ENCODE measurements at regions not wholly inside any gene's neighbourhood (a gene's known extent, or its start where the extent isn't known, plus 50 kb on each side); places are given as distances from the start of the nearest gene placed in this dataset.

DNA sequence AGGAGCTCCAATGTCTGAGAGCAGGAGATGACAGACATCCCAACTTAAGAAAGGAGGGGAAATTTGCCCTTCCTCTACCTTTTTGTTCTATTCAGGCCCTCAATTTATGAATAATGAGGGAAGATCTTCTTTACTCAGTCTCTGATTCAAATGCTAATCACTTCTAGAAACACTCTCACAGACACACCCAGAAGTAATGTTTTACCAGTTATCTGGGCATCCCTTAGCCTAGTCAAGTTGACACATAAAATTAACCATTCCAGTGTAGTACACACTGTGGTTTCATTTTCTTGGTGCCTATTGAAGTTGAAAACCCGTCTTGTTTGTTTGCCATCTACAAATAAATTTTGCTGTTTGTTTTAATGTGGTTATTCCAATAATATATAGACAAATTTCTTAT, 167.6 kb downstream of the PCSK1 start:
- TF ChIP-seq, protein P1, sequence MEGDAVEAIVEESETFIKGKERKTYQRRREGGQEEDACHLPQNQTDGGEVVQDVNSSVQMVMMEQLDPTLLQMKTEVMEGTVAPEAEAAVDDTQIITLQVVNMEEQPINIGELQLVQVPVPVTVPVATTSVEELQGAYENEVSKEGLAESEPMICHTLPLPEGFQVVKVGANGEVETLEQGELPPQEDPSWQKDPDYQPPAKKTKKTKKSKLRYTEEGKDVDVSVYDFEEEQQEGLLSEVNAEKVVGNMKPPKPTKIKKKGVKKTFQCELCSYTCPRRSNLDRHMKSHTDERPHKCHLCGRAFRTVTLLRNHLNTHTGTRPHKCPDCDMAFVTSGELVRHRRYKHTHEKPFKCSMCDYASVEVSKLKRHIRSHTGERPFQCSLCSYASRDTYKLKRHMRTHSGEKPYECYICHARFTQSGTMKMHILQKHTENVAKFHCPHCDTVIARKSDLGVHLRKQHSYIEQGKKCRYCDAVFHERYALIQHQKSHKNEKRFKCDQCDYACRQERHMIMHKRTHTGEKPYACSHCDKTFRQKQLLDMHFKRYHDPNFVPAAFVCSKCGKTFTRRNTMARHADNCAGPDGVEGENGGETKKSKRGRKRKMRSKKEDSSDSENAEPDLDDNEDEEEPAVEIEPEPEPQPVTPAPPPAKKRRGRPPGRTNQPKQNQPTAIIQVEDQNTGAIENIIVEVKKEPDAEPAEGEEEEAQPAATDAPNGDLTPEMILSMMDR (IDR thresholded peaks at IDR 0.05), result no peak
- TF ChIP-seq POLR2A (IDR thresholded peaks at IDR 0.05), result no peak

All from gastroesophageal sphincter (tissue), 3 donors.